GM21390 (cell line): ENCODE measurements at regions not wholly inside any gene's neighbourhood (a gene's known extent, or its start where the extent isn't known, plus 50 kb on each side); places are given as distances from the start of the nearest gene placed in this dataset.
"Not testable (repeated sequence)": the region's sequence is repeated elsewhere in the genome, so short reads cannot be mapped to it uniquely, and the experiment has no call there.

Source experiments
- ATAC-seq: cut with Tn5 transposase; IDR thresholded peaks from one replicate; pipeline ENCODE4 v1.9.1; 2021; ENCODE audit not compliant: unreplicated experiment

DNA sequence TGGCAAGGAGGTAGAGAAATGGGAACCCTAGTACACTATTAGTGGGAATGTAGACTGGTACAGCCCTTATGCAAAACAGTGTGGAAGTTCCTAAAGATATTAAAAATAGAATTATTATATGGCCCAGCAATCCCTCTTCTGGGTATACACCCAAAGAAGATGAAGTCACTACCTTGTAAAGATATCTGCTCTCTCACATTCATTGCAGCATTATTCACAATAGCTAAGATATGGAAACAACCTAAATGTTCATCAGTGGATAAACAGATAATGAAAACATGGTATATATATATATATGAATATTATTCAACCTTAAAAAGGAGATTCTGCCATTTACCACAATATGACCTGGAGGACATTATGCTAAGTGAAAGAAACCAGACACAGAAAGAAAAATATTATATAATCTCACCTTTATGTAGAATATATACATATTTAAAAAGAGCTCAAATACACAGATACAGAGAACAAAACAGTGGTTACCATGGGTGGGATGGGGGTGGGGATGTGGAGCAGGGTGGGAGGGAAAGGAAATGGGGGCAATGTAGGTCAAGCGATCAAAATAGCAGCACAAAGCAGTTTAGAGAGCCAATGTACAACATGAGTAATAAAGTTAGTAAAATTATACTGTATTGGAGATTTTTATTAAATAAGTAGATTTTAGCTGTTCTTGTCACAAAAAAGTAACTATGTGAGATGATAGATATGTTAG lies 138.6 kb downstream of the SPRY1 start:
- no peak for ATAC-seq

- ATAC-seq: no peak
Measured at GRCh38 chr4:123536225-123536624, 139.6 kb downstream of the SPRY1 start.

DNA sequence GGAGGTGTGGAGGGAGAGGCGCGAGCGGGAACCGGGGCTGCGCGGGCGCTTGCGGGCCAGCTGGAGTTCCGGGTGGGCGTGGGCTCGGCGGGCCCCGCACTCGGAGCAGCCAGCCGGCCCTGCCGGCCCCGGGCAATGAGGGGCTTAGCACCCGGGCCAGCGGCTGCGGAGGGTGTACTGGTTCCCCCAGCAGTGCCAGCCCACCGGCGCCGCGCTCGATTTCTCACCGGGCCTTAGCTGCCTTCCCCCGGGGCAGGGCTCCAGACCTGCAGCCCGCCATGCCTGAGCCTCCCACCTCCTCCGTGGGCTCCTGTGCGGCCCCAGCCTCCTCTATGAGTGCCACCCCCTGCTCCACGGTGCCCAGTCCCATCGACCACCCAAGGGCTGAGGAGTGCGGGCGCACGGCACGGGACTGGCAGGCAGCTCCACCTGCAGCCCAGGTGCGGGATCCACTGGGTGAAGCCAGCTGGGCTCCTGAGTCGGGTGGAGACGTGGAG lies 141.4 kb downstream of the SPRY1 start:
- ATAC-seq: not testable (repeated sequence)

DNA sequence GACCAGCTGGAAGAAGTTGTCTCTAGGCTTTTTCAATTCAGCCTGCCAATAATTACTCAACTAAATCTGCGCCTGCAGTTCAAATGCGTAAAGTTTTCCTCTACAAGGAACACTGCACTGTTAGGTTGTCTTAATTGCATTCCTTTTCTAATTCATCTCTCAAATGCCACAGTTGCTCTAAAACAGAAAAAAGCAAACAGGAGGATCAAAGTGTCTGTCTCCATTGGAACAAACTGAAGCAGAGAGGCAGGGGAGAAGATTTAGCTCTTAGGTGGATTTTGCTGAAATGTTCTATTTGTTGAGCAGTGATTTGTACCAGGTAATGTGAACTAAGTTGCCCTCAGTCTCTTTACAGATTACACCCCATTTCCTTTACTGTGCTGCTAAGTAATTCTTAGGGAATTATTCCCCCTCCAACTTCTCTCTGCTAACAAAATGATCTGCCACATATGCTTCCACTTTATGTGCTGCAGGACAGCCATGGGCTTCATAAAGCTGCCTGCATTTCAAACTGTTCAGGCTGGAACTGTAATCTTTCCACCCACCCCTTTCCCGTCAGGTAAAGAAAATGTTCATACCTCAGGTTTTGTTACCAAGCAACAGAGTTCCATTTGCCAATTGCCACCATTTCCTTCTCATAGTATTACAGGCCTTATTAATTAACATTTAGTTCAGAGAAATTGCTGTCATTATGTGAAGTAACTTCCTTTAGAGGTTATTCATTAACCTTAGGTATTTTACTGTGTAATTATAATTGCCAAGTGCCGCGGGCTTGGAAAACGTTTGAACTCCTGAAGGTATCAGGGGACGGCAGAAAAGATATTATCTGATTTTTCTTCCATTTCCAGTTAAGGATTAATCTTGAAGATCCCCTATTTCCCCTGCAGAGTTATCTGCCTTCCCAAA lies 149.3 kb downstream of the SPRY1 start:
- ATAC-seq: no peak

DNA sequence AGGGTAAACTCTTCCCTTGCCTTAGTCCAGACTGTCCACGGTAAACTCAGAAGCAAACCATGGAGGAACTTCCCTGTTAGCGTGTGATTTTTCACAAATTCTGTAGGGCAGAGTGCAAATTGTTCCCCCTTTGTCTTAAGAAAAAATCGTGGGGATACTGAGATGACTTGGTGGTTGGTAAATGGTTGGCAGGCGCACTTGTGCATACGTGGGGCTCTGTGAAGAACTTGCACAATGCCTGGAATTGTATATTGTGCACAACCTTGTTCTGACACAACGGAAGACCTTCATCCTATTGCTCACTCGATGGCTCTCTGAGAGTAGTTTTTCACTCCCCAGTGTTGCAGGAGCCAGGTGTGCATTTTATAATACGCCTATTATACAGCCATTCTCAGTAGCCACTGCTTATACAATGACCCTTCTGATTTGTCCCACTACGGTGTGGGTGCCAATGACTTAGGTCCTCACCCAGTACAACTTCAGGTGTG lies 150.0 kb downstream of the SPRY1 start:
- ATAC-seq: no peak

- no peak for ATAC-seq
Measured at GRCh38 chr4:123547216-123548165, 150.9 kb downstream of the SPRY1 start.

- ATAC-seq: no peak
Measured at GRCh38 chr4:123553279-123553678, 156.7 kb downstream of the SPRY1 start.

DNA sequence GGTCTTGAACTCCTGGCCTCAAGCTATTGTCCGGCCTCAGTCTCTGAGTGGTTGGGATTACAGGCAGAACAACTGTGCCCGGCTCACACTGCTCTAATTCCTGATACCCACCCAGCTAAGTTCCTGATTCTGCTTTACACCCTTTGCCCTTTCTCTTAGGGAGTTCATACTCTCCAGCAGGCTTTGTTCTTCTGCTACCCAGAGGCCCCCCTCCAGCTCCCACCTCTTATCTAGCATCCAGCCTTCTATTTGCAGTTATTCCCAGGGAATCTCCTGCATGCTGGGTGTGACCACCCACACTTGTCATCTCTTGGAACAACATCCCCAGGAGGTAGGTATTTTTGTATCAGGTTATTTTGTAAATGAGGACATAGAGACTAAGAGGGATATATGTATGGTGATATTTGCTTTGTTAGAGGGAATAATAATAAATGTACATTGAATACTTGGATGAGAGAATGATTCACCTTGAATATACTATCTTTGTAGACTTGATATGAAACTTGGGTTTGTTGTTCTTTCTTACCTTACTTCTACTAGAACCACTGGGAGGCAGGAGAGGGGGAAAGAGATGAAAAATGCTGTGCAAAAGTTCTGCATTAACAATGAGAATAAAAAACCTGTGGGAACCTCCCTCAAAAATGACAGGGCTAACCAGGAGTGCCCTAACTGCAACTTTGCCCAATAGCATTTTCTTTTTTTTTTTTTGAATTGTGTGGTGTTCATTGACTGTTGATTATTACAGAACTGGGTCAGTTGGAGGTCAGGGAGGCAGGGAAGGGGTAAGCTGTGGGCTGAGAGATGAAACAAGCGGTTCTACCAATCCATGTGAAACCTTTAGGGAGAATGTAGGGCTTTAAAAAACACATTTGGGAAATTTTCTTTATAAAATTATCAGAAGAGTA lies 157.4 kb downstream of the SPRY1 start:
- no peak for ATAC-seq

GRCh38 chr4:123554801-123555232 lies 158.2 kb downstream of the SPRY1 start:
- ATAC-seq: no peak

GRCh38 chr4:123555233-123555806 lies 158.7 kb downstream of the SPRY1 start:
- no peak for ATAC-seq

- no peak for ATAC-seq
Measured at GRCh38 chr4:123555807-123556273, 159.2 kb downstream of the SPRY1 start.

- ATAC-seq: no peak
Measured at GRCh38 chr4:123556526-123556925, 159.9 kb downstream of the SPRY1 start.

- ATAC-seq: no peak
Measured at GRCh38 chr4:123557857-123558536, 161.4 kb downstream of the SPRY1 start.

DNA sequence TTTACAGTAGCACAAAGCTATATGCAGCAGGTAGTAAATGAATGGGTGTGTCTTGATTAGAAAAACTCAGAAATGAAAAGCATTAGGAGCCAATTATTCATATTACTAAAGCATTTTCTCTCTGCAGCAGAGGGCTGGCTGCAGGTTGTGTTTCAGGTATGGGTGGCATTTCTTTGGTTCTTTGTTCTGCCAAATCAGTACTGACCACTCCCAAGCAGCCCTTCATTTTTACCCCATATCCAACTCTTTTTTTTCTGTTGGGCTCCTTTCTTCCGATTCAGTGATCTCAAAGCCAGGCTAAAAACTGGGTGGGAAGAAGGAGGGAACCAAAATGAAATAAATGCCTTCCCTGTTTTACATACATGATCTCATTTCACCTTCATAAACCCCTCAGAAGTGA lies 162.3 kb downstream of the SPRY1 start:
- ATAC-seq: no peak

GRCh38 chr4:123559955-123560871 lies 163.6 kb downstream of the SPRY1 start:
- no peak for ATAC-seq

- ATAC-seq: no peak
Measured at GRCh38 chr4:123561525-123561924, 164.9 kb downstream of the SPRY1 start.

GRCh38 chr4:123562994-123563750 lies 166.6 kb downstream of the SPRY1 start:
- ATAC-seq: no peak
